ENCODE measurements at regions not wholly inside any gene's neighbourhood (a gene's known extent, or its start where the extent isn't known, plus 50 kb on each side); places are given as distances from the start of the nearest gene placed in this dataset.

DNA sequence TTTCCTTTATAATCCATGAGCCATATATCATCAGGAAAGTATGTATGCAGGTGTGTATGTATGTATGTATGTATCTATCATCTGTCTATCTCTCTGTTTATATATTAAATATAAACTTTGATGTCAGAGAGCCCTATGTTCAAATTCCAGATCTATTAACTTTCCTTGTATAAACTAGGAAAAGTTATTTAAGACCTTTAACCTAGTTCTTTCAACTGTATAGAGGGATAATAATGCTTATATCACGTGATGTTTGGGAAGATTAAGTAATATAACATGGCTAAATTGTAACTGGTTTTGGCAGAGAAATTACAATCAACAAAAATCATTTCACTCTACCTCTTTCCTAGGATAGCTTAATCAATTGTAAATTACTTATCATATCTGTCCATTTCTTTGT lies 628.3 kb upstream of the IGFBP3 start:
- H3K4me1 ChIP-seq: no peaks in the 10 kb centered on the region
- H3K27ac ChIP-seq: no peak overlapping the region
- H3K4me3 ChIP-seq: no peak overlapping the region
- no peaks in the 10 kb centered on the region for H3K27me3 ChIP-seq
- DNase-seq (ENCODE audit: low spot score in 2 of 2): no peak
- intact Hi-C loops (cut with DNase I): no loop called here
- H3K9me3 ChIP-seq: no peaks in the 10 kb centered on the region
- no peak for TF ChIP-seq CTCF (IDR thresholded peaks at IDR 0.05)
- no peaks in the 10 kb centered on the region for H3K36me3 ChIP-seq

- H3K4me3 ChIP-seq: no peak overlapping the region
- H3K4me1 ChIP-seq: no peaks in the 10 kb centered on the region
- TF ChIP-seq CTCF (IDR thresholded peaks at IDR 0.05): no peak
- H3K36me3 ChIP-seq: no peaks in the 10 kb centered on the region
- no peak overlapping the region for H3K27ac ChIP-seq
- no peaks in the 10 kb centered on the region for H3K9me3 ChIP-seq
- no peak for DNase-seq (ENCODE audit: low spot score in 2 of 2)
- intact Hi-C loops (cut with DNase I): no loop called here
- H3K27me3 ChIP-seq: no peaks in the 10 kb centered on the region
Measured at GRCh38 chr7:46547044-46547443, 626.0 kb upstream of the IGFBP3 start.

- no peak for DNase-seq (ENCODE audit: low spot score in 2 of 2)
- Histone ChIP-seq H3K9me3 (no peaks in the 10 kb centered on the region), H3K27me3 (no peaks in the 10 kb centered on the region), H3K36me3 (no peaks in the 10 kb centered on the region), H3K27ac (no peak overlapping the region), H3K4me1 (no peaks in the 10 kb centered on the region), H3K4me3 (no peak overlapping the region)
- intact Hi-C loops (cut with DNase I): no loop called here
- no peak for TF ChIP-seq CTCF (IDR thresholded peaks at IDR 0.05)
Measured at GRCh38 chr7:46545790-46546189, 624.7 kb upstream of the IGFBP3 start.

DNA sequence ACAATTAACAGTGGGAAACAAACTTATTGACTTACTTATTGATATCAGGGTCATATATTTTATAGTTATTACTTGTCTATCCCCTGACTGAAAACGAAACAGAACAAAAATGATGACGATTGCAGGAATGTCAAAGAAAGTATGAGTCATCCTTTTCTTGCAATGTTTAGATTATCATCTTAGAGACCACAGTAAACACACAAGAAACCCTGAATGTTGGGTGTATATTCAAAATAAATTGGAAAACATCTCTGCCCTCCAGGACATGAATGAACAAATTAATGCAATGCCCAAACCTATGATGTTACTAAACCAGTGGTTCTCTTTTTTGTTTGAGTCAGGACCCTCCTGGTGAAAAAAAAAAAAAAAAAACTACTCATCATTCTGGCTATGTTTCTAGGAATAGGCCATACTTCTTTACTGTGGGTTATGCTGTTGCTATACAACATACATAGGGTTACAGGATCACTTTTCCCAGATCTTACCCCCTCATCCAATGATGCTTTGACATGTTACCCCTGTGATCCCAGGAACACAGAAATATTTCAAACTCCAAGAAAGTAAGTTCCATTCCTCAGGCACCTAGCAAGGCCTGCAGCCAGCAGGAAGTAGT lies 623.4 kb upstream of the IGFBP3 start:
- no peaks in the 10 kb centered on the region for H3K4me1 ChIP-seq
- H3K36me3 ChIP-seq: no peaks in the 10 kb centered on the region
- TF ChIP-seq CTCF (IDR thresholded peaks at IDR 0.05): no peak
- no peaks in the 10 kb centered on the region for H3K27me3 ChIP-seq
- H3K9me3 ChIP-seq: no peaks in the 10 kb centered on the region
- intact Hi-C loops (cut with DNase I): no loop called here
- no peak overlapping the region for H3K27ac ChIP-seq
- no peak for DNase-seq (ENCODE audit: low spot score in 2 of 2)
- H3K4me3 ChIP-seq: no peak overlapping the region

DNA sequence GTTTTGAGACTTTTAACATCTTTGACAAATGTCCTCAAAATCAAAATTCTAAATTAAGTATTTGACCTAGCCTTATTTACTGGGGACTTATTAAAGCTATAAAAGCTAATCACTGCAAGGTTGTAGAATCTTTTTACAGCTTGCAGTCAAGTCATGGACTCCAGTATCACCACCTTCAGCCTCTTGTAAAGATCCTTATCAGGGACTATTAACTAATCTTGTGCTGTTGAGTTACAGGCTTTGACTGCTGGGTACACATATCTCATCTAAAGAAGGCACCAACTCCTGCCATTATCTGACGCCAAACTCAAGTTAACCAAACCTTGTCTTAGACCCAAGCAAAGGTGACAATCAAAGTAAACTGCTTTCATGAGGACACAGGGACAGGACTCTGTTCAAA lies 621.0 kb upstream of the IGFBP3 start:
- TF ChIP-seq CTCF (IDR thresholded peaks at IDR 0.05): no peak
- no peaks in the 10 kb centered on the region for H3K9me3 ChIP-seq

More for the DNA sequence above, 621.0 kb upstream of the IGFBP3 start:
- Histone ChIP-seq H3K27me3 (no peaks in the 10 kb centered on the region), H3K4me3 (no peak overlapping the region), H3K36me3 (no peaks in the 10 kb centered on the region), H3K27ac (no peak overlapping the region), H3K4me1 (no peaks in the 10 kb centered on the region)
- no peak for DNase-seq (ENCODE audit: low spot score in 2 of 2)
- intact Hi-C loops (cut with DNase I): no loop called here

All from ascending aorta (tissue), 2 donors.